WTC11 (cell line): ENCODE measurements at regions not wholly inside any gene's neighbourhood (a gene's known extent, or its start where the extent isn't known, plus 50 kb on each side); places are given as distances from the start of the nearest gene placed in this dataset.
A peak's percentile ranks its signal among the peaks of the same experiment; 100 is the strongest.

Experiments used
- ATAC-seq: fragments of 200-7000 bp; cut with Tn5 transposase; 2 replicates; pipeline ENCODE4 v1.10.0; 2021; ENCODE audit warnings: mild to moderate bottlenecking, moderate library complexity
- CTCF ChIA-PET: fragments of 300-600 bp; sonication (Branson Sonifier 250); formaldehyde crosslinking; loops from one replicate; lab custom pipeline; 2021; ENCODE audit warnings: antibody characterized with exemption; lab: Charles Lee
- POLR2A ChIA-PET: fragments of 350-600 bp; sonication (Branson Sonifier 250); formaldehyde crosslinking; loops from one replicate; lab custom pipeline; 2021; ENCODE audit warnings: antibody characterized with exemption; lab: Charles Lee
- DNase-seq: peaks from one replicate; pipeline ENCODE4 v3.0.0; 2021; ENCODE audit warnings: low spot score
- H3K27ac Mint-ChIP-seq: 2 replicates; pipeline ENCODE4 v1.8.0; 2021; ENCODE audit warnings: mixed read lengths
- H3K27me3 Mint-ChIP-seq: 2 replicates; pipeline ENCODE4 v1.8.0; 2021; ENCODE audit warnings: low read depth, mild to moderate bottlenecking, moderate library complexity, mixed read lengths
- H3K36me3 Mint-ChIP-seq: 2 replicates; pipeline ENCODE4 v1.8.0; 2021; ENCODE audit warnings: mixed read lengths
- H3K4me1 Mint-ChIP-seq: 2 replicates; pipeline ENCODE4 v1.8.0; 2022; ENCODE audit warnings: mixed read lengths
- H3K4me3 Mint-ChIP-seq: 2 replicates; pipeline ENCODE4 v1.8.0; 2021; ENCODE audit warnings: mild to moderate bottlenecking, moderate library complexity, mixed read lengths
- H3K9me3 Mint-ChIP-seq: 2 replicates; pipeline ENCODE4 v1.8.0; 2021; ENCODE audit warnings: mixed read lengths
- AFF4 ChIP-seq: sonication (generic); formaldehyde crosslinking; IDR thresholded peaks from 2 replicates; pipeline ENCODE4 v1.8.1; 2023; ENCODE audit warnings: mild to moderate bottlenecking, missing genetic modification reagents, borderline replicate concordance
- ATF2 ChIP-seq: sonication (generic); formaldehyde crosslinking; IDR thresholded peaks from 2 replicates; pipeline ENCODE4 v1.8.1; 2022; ENCODE audit warnings: low read depth, missing genetic modification reagents, borderline replicate concordance
- CBFB ChIP-seq: sonication (generic); formaldehyde crosslinking; IDR thresholded peaks from 2 replicates; pipeline ENCODE4 v1.8.1; 2022; ENCODE audit warnings: mild to moderate bottlenecking, low read depth, missing genetic modification reagents
- CDX4 ChIP-seq: fragments of 250-450 bp; sonication (Bioruptor Pico); IDR thresholded peaks from 2 replicates; pipeline ENCODE4 v1.9.0; 2021; ENCODE audit warnings: moderate library complexity, mild to moderate bottlenecking, inconsistent platforms, borderline replicate concordance
- E2F5 ChIP-seq: sonication (generic); formaldehyde crosslinking; IDR thresholded peaks from 2 replicates; pipeline ENCODE4 v1.8.1; 2022; ENCODE audit warnings: mild to moderate bottlenecking, moderate library complexity, missing genetic modification reagents
- ELF4 ChIP-seq: sonication (generic); formaldehyde crosslinking; IDR thresholded peaks from 2 replicates; pipeline ENCODE4 v1.8.1; 2022; ENCODE audit warnings: low read depth, mild to moderate bottlenecking, moderate library complexity, missing genetic modification reagents
- EMX1 ChIP-seq: fragments of 250-450 bp; sonication (Bioruptor Pico); IDR thresholded peaks from 2 replicates; pipeline ENCODE4 v1.8.0; 2021; ENCODE audit warnings: mild to moderate bottlenecking
- ERG ChIP-seq: fragments of 250-450 bp; sonication (Bioruptor Pico); IDR thresholded peaks from 2 replicates; pipeline ENCODE4 v1.8.0; 2021; ENCODE audit warnings: mild to moderate bottlenecking
- ETV6 ChIP-seq: sonication (generic); formaldehyde crosslinking; IDR thresholded peaks from 2 replicates; pipeline ENCODE4 v1.8.1; 2022; ENCODE audit warnings: mild to moderate bottlenecking, missing genetic modification reagents
- JUN ChIP-seq: sonication (generic); formaldehyde crosslinking; IDR thresholded peaks from 2 replicates; pipeline ENCODE4 v1.8.0; 2023; ENCODE audit warnings: mild to moderate bottlenecking, missing genetic modification reagents
- KAT7 ChIP-seq: sonication (generic); formaldehyde crosslinking; IDR thresholded peaks from 2 replicates; pipeline ENCODE4 v1.8.1; 2023; ENCODE audit warnings: missing genetic modification reagents, mild to moderate bottlenecking, borderline replicate concordance
- NFATC4 ChIP-seq: fragments of 250-450 bp; sonication (Bioruptor Pico); IDR thresholded peaks from 2 replicates; pipeline ENCODE4 v1.9.0; 2021; ENCODE audit warnings: mild to moderate bottlenecking
- NFE2L1 ChIP-seq: sonication (generic); formaldehyde crosslinking; IDR thresholded peaks from 2 replicates; pipeline ENCODE4 v1.8.1; 2023; ENCODE audit warnings: missing genetic modification reagents
- OVOL2 ChIP-seq: fragments of 250-450 bp; sonication (Bioruptor Pico); IDR thresholded peaks from 2 replicates; pipeline ENCODE4 v1.9.0; 2021; ENCODE audit warnings: mild to moderate bottlenecking, borderline replicate concordance
- PREB ChIP-seq: sonication (generic); formaldehyde crosslinking; IDR thresholded peaks from 2 replicates; pipeline ENCODE4 v1.8.1; 2022; ENCODE audit warnings: mild to moderate bottlenecking, missing genetic modification reagents, moderate library complexity, borderline replicate concordance
- STAT6 ChIP-seq: sonication (generic); formaldehyde crosslinking; conservative IDR thresholded peaks from 2 replicates; pipeline ENCODE4 v1.8.1; 2023; ENCODE audit warnings: mild to moderate bottlenecking, low read depth, missing genetic modification reagents, moderate library complexity
- TP53 ChIP-seq: sonication (generic); formaldehyde crosslinking; IDR thresholded peaks from 2 replicates; pipeline ENCODE4 v1.8.1; 2023; ENCODE audit warnings: mild to moderate bottlenecking, missing genetic modification reagents
- USF2 ChIP-seq: sonication (generic); formaldehyde crosslinking; IDR thresholded peaks from 2 replicates; pipeline ENCODE4 v1.8.1; 2023; ENCODE audit warnings: mild to moderate bottlenecking, missing genetic modification reagents, moderate library complexity
- ZMAT4 ChIP-seq: fragments of 250-450 bp; sonication (Bioruptor Pico); IDR thresholded peaks from 2 replicates; pipeline ENCODE4 v1.9.0; 2021; ENCODE audit warnings: mild to moderate bottlenecking
- ZNF317 ChIP-seq: sonication (generic); formaldehyde crosslinking; IDR thresholded peaks from 2 replicates; pipeline ENCODE4 v1.8.1; 2023; ENCODE audit warnings: low read depth, mild to moderate bottlenecking, moderate library complexity, missing genetic modification reagents, borderline replicate concordance
- ZNF396 ChIP-seq: fragments of 250-450 bp; sonication (Bioruptor Pico); IDR thresholded peaks from 2 replicates; pipeline ENCODE4 v1.8.0; 2021; ENCODE audit warnings: mild to moderate bottlenecking, moderate library complexity, borderline replicate concordance

GRCh38 chr3:192077795-192078497 lies 617.0 kb downstream of the PYDC2 start:
- no peak for TF ChIP-seq ZMAT4 (CRISPR knock-in tag)
- DNase-seq = no peak
- ChIA-PET CTCF (no interaction called here), POLR2A (no interaction called here)
- peaks cover 32% of the 10 kb centered on the region for H3K4me1 Mint-ChIP-seq
- no peak overlapping the region for H3K4me3 Mint-ChIP-seq
- H3K9me3 Mint-ChIP-seq = peaks cover 19% of the 10 kb centered on the region
- no peak for ATAC-seq
- no peak overlapping the region for H3K27ac Mint-ChIP-seq
- H3K27me3 Mint-ChIP-seq = no peaks in the 10 kb centered on the region
- peaks cover 12% of the 10 kb centered on the region for H3K36me3 Mint-ChIP-seq

- Mint-ChIP-seq H3K4me3 (no peak overlapping the region), H3K9me3 (peaks cover 19% of the 10 kb centered on the region), H3K36me3 (peaks cover 12% of the 10 kb centered on the region), H3K27ac (no peak overlapping the region), H3K4me1 (peaks cover 32% of the 10 kb centered on the region), H3K27me3 (no peaks in the 10 kb centered on the region)
- ChIA-PET CTCF (interaction anchor here (0.6 kb wide), 1 partner anchor 27 kb away, joined by 5 read pairs; no protein-coding TSS in a partner anchor), POLR2A (no interaction called here)
- no peak for TF ChIP-seq ZNF317 (CRISPR knock-in tag)
- no peak for TF ChIP-seq CDX4
- TF ChIP-seq PREB (CRISPR knock-in tag) = no peak
- no peak for TF ChIP-seq ERG
- TF ChIP-seq ZNF396 (CRISPR knock-in tag) = no peak
- TF ChIP-seq OVOL2 (CRISPR knock-in tag) = no peak
- no peak for TF ChIP-seq STAT6 (CRISPR knock-in tag)
- no peak for TF ChIP-seq NFE2L1 (CRISPR knock-in tag)
- TF ChIP-seq ELF4 = no peak
- no peak for TF ChIP-seq NFATC4 (CRISPR knock-in tag)
- no peak for TF ChIP-seq KAT7
- TF ChIP-seq TP53 (CRISPR knock-in tag) = no peak
- TF ChIP-seq EMX1 (CRISPR knock-in tag) = no peak
- TF ChIP-seq USF2 = no peak
- no peak for TF ChIP-seq JUN (CRISPR knock-in tag)
- TF ChIP-seq CBFB (CRISPR knock-in tag) = no peak
- no peak for TF ChIP-seq E2F5 (CRISPR knock-in tag)
- TF ChIP-seq AFF4 = no peak
- no peak for TF ChIP-seq ETV6 (CRISPR knock-in tag)
- TF ChIP-seq ATF2 = no peak
- DNase-seq = no peak
- ATAC-seq = peak; percentile 78
Observed at GRCh38 chr3:192079098-192079497, 618.1 kb downstream of the PYDC2 start.
